ENCODE measurements at regions not wholly inside any gene's neighbourhood (a gene's known extent, or its start where the extent isn't known, plus 50 kb on each side); places are given as distances from the start of the nearest gene placed in this dataset.

- no peak for DNase-seq (ENCODE audit: low read depth)
Measured at GRCh38 chr15:60057554-60057953, 53.4 kb downstream of the FOXB1 start.

DNA sequence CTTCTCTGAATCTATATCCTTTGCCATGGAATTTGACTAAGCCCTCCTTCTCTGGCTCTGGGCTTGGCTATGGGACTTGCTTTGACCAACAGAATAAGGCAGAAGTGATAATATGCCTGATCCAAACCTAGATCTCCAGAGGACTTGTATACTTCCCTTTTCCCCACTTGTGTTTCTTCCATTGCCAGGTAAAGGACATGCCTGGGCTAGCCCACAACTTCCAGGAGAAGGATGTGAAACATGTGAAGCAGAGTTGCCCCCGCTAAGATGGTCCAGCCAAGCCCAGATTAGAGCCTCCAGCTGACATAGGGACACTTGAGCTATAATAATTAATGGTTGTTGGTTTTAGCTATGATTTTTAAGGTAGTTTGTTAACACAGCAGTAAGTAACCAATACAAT is 55.1 kb downstream of the FOXB1 start:
- DNase-seq (ENCODE audit: low read depth) = no peak

- no peak for DNase-seq (ENCODE audit: low read depth)
Measured at GRCh38 chr15:60061758-60062157, 57.6 kb downstream of the FOXB1 start.

GRCh38 chr15:60062826-60063225 is 58.7 kb downstream of the FOXB1 start:
- DNase-seq (ENCODE audit: low read depth) = peak; percentile 3

- no peak for DNase-seq (ENCODE audit: low read depth)
Measured at GRCh38 chr15:60065951-60066350, 61.8 kb downstream of the FOXB1 start.

DNA sequence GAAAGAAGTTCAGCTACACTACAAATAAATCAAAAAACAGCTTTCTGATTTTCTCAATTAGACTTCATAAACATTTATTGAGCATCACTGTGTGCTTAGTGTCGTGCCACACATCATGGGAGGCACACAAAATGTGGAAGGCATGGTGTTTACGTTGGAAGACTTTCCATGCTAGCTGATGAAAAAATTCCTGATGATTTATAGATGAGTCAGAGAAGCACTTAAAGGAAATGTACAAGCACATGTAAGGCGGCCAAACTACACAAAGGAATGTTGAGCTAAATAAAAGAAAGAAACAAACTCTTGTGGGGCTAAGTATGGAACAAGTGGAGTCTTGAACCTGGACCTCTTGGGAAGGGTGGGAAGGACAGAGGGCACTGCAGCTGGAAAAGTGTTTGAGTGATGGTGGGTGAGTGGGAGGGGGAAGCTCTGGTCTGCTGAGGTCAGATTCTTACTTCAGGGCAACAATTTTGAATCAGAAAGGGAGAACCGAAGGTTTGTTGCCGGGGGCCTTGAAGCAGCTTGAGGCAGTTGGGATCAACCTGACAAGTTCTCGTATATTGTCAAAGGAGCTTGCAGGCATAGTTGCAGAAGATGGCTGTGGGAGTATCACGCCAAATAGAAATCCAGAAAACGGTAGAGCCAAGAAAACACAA is 66.9 kb downstream of the FOXB1 start:
- peak; percentile 10 for DNase-seq (ENCODE audit: low read depth)

DNA sequence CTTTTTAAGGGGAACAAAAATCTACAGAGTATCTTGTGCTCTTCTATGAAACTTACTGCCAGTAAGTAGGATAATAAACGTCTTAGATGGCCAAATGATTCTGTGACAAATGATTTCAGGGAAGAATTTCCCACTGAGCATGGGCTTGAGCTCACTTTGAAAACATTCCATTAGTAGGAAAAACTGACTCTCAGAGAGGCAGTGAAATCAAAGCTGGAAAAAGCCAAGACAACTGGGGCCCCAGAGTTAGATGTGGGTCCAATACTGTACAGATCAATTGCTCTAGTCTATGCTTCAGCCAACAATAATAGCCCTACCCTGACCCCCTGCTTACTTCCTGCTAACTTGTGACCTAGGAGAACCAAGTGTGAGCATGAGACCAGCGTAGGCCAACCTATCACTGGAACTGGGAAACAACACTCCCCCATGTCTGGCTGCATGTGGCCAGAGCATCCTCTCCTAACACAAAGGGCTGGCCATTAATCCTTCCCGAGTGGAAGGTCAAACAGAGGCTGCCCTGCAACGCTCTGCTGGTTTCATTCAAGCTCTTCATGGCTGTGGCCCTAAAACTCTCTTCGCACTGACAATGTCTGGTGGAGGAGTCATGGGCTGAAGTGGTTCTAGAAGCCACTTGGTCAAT is 68.8 kb downstream of the FOXB1 start:
- DNase-seq (ENCODE audit: low read depth) = no peak

DNA sequence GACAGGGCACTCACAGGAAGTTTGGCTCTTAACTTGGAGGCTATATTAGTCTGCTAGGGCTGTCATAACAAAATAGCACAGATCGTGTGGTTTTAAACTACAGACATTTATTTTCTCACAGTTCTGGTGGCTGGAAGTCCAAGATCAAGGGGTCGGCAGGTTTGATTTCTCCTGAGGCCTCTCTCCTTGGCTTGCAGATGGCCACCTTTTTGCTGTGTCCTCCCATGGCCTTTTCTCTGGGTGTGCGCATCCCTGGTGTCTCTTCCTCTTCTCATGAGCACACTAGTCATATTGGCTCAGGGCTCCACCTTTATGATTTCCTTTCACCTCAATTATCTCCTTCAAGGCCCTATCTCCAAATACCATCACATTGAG is 69.3 kb downstream of the FOXB1 start:
- DNase-seq (ENCODE audit: low read depth) = no peak

DNA sequence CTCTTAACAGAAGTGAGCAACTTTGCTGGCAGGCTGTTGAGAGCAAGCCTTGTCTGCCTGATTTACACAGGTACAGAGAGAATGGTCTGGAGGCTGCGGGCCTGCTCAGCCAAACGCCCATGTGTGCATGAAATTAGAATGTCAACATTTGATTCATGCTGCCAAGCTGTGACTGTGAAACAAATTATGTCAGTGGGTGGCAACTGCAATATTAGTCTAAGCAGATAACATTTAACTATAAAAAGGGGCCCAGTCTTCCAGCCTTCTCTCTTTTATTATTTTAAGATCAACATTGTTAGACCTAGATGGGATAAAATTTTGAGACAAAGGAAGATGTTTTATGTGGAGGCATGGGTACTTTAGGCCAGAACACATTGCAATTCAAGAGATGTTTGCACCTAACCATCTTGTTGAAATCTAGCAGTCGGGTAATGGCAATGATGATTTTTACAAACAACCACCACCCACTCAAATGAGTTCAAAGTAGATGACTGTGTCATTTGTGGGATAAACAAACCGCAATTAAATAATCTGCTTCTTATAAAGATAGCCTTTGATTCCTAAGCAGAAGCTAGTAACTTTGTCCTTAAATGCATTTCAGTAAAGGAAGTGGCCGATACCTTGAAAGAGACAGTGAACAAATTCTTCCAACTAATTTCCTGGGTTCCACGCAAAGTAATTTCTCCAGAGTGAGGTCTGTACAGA is 70.2 kb downstream of the FOXB1 start:
- DNase-seq (ENCODE audit: low read depth) = no peak

GRCh38 chr15:60076045-60076444 is 71.9 kb downstream of the FOXB1 start:
- DNase-seq (ENCODE audit: low read depth) = no peak

DNA sequence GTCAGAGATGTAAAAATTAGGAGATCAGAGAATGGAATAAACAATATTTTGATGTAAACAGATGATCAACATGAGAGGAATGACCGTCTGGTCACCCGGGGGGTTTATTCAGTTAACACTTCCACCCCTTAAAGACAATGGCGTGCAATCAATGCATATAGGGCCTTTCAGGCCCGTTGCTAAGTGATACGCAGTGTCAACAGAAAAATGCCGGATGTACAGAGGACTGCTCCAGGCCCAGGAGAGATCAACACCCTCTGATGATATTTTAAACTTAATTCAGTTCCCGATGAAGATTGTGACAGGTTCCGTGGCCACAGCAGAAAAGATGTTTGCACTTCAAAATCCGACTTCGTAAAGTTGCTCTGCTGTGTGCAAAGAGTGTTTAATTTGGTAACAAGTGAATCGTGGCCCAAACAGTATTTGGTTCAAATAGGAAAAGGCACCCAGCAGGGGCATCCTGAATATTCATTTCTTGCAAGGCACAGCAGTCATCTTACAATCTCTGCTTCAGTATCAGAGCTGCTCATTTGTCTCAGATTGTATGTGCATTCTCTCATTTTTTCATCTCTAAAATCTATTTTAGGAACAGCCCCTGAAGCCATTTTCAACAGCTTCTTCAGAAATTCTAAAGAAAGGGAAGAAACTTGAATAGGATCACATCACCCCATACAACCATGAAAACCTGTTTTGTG is 72.6 kb downstream of the FOXB1 start:
- no peak for DNase-seq (ENCODE audit: low read depth)

DNA sequence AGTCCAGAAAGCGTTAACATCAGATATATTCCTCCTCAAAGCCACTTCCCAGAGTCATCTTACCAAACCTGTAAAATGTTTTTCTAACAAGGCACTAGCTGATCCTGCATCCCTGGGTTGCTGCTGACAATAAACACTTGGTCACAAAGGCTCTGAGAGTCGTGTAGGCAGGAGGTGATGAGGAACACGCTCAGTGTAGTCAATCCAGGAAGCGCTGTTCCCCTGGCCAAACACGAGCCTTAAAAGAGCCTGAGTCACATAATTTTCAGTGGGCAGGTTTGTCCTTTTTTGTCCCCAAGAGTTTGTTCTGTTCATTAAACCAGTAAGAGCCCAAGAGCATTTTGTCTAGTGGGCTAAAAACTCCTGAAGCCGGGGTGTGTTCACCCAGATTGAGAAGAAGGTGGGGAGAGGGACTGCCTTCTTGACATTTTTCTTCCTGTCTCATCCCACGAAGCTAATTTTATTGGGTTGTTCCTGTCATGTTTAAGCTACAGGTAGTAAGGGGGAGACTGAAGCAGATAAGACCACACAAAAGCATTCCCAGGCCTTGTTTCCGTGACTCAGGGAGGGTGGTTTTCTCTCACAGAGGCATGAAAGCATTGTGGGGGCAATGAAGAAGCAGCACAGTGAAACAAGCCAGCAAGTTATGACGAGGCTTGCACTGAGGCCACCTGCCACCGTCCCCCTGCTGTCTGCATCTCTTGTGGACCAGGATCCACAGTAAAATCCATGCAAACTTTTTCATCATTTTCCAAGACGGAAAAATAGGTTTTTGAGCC is 73.7 kb downstream of the FOXB1 start:
- DNase-seq (ENCODE audit: low read depth) = no peak

GRCh38 chr15:60079210-60079609 is 75.1 kb downstream of the FOXB1 start:
- no peak for DNase-seq (ENCODE audit: low read depth)

DNA sequence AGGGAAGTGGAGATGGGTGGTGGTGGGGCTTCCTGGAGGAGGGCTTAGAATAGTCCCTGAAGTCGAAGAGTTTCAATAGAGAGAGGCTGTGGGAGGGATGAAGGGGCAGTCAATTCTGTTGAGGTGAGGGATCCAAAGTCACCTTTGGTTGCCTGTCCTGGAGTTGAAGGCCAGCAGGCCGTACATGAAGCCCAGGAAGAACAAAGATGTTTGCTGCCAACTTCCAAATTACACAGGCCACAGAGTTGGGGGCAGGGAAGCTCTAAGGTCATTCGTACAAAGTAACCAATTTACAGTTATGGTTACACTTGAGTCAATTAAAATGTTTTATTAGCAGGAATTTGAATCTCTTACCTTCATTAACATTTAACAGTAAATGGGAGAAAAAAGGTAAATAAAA is 77.9 kb downstream of the FOXB1 start:
- DNase-seq (ENCODE audit: low read depth) = no peak

DNA sequence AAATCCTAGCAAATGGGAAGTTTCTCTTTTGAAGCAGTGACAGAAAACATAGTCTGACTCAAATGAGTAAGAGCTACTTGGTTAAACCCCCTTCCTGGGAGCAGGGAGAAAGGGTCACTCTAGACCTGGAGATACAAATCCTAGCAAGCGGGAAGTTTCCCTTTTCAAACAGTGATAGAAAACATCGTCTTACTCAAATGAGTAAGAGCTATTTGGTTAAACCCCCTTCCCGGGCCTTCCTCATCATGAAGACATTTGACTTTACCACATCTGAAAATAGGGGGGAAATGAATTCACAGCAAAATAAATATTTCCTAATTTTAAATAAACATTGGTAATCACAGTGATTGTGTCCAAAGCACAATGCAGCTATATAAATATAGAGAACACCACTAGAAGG is 79.2 kb downstream of the FOXB1 start:
- DNase-seq (ENCODE audit: low read depth) = no peak

GRCh38 chr15:60086681-60087429 is 82.7 kb downstream of the FOXB1 start:
- DNase-seq (ENCODE audit: low read depth) = no peak

DNA sequence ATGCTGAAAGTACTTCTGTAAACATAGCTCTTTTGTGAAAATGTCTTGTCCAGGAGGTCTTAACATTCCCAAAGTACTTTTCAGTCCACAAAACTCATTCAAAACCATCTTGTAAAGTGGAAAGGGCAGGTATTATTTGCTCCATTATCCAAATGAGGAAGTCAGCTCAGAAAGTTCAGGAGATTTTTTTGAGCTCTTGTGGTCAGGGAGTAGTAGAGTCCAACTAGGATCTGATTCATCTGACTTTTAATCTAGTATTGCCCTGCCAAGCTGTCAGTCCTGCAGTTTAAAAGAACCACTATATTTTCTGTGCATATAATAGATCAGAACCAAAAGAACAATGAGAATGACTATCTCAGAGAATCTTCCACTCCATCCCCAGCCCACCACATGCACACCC is 83.5 kb downstream of the FOXB1 start:
- no peak for DNase-seq (ENCODE audit: low read depth)

GRCh38 chr15:60090747-60091146 is 86.6 kb downstream of the FOXB1 start:
- DNase-seq (ENCODE audit: low read depth) = no peak

GRCh38 chr15:60091157-60091556 is 87.0 kb downstream of the FOXB1 start:
- DNase-seq (ENCODE audit: low read depth) = peak; percentile 41

DNA sequence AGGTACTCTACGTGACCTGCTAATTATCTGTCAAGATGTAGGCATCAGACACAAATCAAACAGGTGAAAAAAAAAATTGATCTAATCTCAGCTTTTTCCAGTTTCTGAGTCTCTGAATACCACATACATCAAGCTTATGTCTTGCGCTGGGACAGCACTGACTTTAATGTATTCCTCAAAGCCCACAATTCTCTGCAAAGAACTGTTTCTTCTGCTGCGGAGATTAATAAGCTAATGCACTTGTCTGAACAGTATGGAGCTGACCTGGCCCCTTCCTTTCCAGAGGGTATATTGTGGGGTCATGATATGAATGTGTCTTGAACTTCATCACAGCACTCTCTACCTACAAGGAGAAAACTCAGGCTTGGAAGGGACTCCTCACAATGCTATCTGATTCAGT is 87.8 kb downstream of the FOXB1 start:
- no peak for DNase-seq (ENCODE audit: low read depth)

- DNase-seq (ENCODE audit: low read depth) = no peak
Measured at GRCh38 chr15:60093273-60094067, 89.4 kb downstream of the FOXB1 start.
